ENCODE measurements at regions not wholly inside any gene's neighbourhood (a gene's known extent, or its start where the extent isn't known, plus 50 kb on each side); places are given as distances from the start of the nearest gene placed in this dataset.
A peak's percentile ranks its signal among the peaks of the same experiment; 100 is the strongest.

DNA sequence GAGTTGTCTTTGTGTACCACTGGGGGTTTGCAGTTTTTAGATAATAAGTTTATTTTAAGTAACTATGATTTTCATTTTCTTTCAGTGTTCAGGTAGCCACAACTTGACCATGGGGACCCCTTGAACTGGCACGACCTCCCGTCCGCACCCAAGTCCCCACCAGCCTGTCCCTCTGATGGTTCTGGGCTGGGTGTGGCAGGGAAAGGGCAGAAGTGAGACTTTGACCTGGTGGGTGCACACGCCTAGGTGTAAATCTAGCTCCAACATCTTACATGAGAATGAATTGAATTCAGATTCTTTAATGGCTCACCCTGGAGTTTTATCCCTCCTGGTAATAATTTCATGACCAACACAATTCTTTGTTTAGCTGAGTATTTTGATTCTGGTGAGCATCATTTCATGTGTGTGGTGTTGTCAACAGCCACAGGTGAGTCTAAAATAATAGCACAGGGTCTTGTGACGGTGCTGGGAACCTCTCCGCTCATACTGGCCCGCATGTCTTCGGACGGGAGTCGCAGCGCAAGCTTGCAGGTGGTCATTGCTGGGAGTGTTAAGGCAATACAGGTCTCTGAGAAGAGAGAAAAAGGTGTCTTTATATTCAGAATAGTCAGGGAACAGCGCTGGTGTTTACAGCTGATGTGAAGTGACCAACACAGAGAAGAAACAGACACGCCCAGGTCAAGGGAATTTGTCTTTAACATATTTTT lies 50.8 kb upstream of the POFUT2 start:
- Mint-ChIP-seq H3K9me3 (no peaks in the 10 kb centered on the region), H3K36me3 (ENCODE audit: low read depth) (no peaks in the 10 kb centered on the region), H3K27me3 (peaks cover 8% of the 10 kb centered on the region), H3K4me3 (no peak overlapping the region), H3K4me1 (ENCODE audit: low read depth) (no peaks in the 10 kb centered on the region), H3K27ac (no peak overlapping the region)

DNA sequence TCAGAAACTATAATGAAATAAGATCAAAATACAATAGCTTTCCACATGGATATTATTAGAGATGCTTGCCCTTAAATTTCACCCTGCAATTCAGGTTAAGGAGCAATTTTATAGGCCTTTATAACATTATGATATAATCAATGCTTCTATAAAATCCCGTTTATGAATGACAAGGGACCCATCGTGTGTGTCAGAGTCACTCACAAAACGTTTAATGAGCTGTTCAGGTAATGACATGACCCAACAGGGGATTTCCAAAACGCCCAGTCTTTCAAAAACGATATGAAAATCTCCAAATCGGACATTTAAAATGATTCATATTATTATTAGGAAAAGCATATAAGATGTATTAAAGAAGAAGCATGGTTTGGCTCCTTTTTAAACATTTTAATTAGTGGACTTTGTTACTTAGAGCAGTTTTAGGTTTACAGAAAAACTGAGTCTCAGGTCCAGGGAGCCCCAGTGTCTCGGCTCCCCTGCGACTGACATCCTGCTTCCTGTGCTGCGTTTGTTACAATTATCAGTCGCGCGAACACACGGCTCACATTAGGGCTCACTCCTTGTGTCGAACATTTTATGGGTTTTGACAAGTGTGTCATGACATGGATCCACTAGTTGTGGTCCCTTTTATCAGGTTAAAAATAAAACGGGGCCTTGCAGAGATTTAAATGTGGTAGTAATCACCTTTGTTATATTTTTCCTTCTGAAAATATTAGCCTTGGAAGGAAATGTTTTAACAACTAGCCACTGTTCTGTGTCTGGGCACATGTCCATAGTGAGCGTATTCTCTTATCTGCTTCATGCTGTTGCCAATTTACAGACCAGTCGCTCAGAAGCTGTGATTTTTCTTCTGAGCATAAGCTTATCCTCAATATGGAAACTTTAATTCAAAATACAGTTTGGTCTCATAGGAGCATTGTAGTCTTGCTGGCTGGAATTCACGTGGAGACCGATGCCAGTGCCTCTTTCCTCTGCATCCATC lies 52.0 kb upstream of the POFUT2 start:
- Mint-ChIP-seq H3K4me3 (no peak overlapping the region), H3K9me3 (no peaks in the 10 kb centered on the region), H3K27me3 (peaks cover 8% of the 10 kb centered on the region), H3K4me1 (ENCODE audit: low read depth) (no peaks in the 10 kb centered on the region), H3K27ac (no peak overlapping the region), H3K36me3 (ENCODE audit: low read depth) (no peaks in the 10 kb centered on the region)

DNA sequence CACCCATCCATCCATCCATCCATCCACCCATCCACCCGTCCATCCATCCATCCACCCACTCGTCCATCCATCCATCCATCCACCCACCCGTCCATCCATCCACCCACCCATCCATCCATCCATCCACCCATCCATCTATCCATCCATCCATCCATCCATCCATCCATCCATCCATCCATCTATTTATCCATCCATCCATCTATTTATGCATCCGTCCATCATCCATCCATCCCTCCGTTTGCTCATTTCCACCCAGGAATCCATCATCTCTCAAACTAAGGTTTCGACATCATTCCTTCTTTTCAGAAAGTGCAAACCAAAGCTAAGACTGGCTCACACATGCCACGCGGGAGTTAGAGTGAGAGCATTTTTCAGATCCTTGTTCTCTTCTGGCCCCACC lies 52.8 kb upstream of the POFUT2 start:
- no peak overlapping the region for H3K4me3 Mint-ChIP-seq
- no peaks in the 10 kb centered on the region for H3K9me3 Mint-ChIP-seq
- H3K27me3 Mint-ChIP-seq, result peaks cover 8% of the 10 kb centered on the region
- H3K27ac Mint-ChIP-seq, result no peak overlapping the region
- no peaks in the 10 kb centered on the region for H3K36me3 Mint-ChIP-seq (ENCODE audit: low read depth)
- no peaks in the 10 kb centered on the region for H3K4me1 Mint-ChIP-seq (ENCODE audit: low read depth)

DNA sequence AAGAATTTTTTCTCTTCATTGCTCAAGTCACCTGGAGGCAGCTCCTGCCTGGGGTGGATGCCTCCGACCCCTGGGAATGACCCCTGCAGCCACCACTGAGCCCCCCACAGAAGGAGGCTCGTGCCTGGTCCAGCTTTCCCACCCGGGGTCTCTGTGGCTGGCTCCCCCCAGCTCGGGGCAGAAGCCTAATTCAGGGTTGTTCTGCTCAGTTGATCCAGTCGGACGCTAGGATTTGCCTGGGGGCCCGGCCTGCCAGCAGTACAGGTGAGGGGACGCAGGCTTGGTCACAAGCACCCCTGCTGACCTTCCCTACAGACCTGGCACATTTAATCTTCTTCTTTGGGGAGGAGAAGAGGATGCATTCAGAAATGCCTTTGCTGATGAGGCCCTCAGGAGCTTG lies 53.6 kb upstream of the POFUT2 start:
- Mint-ChIP-seq H3K36me3 (ENCODE audit: low read depth) (no peaks in the 10 kb centered on the region), H3K4me3 (no peak overlapping the region), H3K27ac (no peak overlapping the region), H3K9me3 (no peaks in the 10 kb centered on the region), H3K4me1 (ENCODE audit: low read depth) (no peaks in the 10 kb centered on the region), H3K27me3 (peaks cover 8% of the 10 kb centered on the region)

DNA sequence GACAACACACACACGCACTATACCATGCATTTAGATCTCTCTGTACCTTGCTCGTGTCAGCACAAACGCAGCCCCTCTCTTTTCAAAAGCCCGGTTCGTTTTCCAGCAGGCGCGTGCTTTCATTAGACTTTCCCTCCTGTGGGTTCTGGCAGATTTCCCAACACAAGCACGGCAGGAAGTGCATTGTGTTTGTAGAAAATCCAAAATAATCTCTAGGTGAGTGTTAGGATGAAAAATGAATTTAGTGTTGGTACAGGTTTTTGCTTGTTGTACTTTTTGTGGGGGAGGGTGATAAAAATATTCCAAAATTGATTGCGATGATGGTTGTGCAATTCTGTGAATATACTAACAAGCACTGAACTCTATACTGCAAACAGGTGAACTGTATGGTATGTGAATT lies 54.1 kb upstream of the POFUT2 start:
- no peak overlapping the region for H3K27ac Mint-ChIP-seq
- H3K4me3 Mint-ChIP-seq, result no peak overlapping the region
- no peaks in the 10 kb centered on the region for H3K36me3 Mint-ChIP-seq (ENCODE audit: low read depth)
- no peaks in the 10 kb centered on the region for H3K9me3 Mint-ChIP-seq
- no peaks in the 10 kb centered on the region for H3K4me1 Mint-ChIP-seq (ENCODE audit: low read depth)
- peaks cover 8% of the 10 kb centered on the region for H3K27me3 Mint-ChIP-seq

DNA sequence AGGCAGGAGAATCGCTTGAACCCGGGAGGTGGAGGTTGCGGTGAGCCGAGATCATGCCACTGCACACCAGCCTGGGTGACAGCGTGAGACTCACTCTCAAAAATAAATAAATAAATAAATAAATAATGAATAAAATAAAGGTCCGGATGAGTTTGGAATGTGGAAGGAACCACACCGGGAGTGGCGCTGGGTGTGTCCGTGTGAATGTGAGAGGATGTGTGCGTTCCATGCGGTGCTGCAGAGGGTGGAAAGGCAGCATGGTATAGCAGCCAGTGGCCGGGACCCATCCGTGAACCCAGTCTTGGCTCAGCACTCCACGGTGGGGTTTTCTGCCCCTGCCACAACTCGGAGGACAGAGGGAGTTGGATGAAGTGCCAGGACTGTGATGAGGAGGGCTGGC lies 56.2 kb upstream of the POFUT2 start:
- Mint-ChIP-seq H3K4me1 (ENCODE audit: low read depth) (no peaks in the 10 kb centered on the region), H3K4me3 (no peak overlapping the region), H3K36me3 (ENCODE audit: low read depth) (no peaks in the 10 kb centered on the region), H3K9me3 (no peaks in the 10 kb centered on the region), H3K27me3 (peaks cover 8% of the 10 kb centered on the region), H3K27ac (no peak overlapping the region)

DNA sequence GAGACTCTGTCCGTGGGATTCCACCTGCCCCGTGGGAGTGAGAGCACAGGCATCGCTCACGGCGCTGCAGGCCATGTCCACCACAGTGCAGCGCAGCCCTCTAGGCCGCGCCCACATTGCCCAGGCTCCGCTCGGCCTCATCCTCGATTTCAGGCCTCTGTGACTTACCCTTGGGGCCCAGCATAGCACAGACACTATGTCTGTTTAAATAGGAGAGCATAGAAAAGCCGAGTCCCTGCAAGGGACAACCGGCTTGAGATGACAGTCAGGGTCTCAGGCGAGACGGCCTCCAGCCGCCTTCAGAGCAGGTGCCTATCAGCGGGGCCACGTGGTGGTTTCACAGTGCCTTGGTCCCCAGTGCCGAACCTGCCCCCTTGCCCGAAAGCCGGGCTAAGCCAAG lies 56.9 kb upstream of the POFUT2 start:
- Mint-ChIP-seq H3K27ac (no peak overlapping the region), H3K4me3 (no peak overlapping the region), H3K9me3 (no peaks in the 10 kb centered on the region), H3K27me3 (peaks cover 8% of the 10 kb centered on the region), H3K36me3 (ENCODE audit: low read depth) (no peaks in the 10 kb centered on the region), H3K4me1 (ENCODE audit: low read depth) (no peaks in the 10 kb centered on the region)

DNA sequence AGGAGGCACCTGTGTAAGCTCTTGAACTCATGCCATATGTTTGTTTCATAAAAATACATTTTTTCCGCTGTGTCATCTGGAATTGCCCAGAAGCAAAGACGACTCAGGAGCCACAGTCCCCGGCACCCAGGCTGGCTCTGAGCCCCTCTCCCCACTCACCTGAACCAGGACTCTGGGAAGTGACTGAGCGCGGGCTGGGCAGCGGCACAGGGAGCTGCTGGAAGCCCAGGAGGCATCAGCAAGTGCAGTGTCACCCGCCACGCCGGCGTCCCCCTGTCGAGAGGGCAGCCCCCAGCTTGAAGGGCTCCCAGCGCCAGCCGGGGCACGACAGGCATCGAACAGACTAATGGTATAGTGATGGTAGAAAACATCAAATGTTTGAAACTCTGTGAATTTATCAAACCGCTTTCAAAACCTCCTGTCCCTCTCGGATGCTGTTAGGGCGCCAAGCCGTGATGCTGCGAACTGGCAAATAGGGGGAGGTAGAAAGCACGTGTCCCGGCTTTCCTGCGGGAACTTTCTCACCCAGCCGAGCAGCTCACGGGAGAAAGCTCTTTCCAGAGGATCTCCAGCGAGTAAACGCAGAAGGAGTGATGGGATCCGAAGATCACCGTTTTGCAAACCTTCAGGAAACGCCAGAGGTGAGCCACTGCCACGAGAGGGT lies 57.8 kb upstream of the COL18A1 start:
- H3K27me3 Mint-ChIP-seq, result peaks cover 4% of the 10 kb centered on the region
- H3K9me3 Mint-ChIP-seq, result no peaks in the 10 kb centered on the region
- no peak overlapping the region for H3K27ac Mint-ChIP-seq
- H3K4me3 Mint-ChIP-seq, result no peak overlapping the region
- no peaks in the 10 kb centered on the region for H3K4me1 Mint-ChIP-seq (ENCODE audit: low read depth)
- no peaks in the 10 kb centered on the region for H3K36me3 Mint-ChIP-seq (ENCODE audit: low read depth)

DNA sequence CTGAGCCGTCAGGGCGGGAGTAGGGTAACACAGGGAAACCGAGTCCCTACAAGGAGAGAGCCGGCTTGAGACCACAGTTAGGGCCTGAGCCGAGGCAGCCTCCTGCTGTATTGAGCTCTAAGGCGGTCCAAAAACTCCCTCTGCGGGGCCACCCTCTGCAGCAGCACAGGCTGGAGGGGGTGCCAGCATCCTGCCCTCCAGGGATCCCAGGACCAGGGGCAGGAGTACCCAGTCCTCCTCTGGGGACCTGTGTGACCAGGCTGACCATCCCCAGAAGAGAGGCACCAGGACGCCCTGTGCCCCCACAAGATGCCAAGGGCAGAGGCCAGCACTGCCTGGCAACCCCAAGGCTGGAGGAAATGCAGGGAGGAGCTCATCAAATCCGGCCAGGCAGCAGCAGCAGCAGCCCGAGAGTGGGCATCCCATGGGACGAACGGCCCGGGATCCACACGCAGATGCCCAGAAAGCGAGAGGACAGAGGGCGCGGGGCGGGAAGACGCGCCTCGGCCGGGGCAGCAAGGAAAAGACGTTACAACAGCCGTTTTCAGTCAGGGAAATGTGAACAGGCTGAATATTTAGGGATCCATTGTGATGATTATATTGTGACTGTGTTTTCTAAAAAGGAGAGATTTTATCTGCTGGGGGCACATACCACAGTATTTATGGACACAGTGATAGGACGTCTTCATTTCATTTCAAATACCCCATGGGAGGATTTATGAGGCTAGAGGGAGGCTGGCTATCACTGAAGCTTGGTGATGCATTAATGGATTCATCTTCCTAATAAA lies 57.1 kb upstream of the COL18A1 start:
- no peaks in the 10 kb centered on the region for H3K36me3 Mint-ChIP-seq (ENCODE audit: low read depth)
- H3K9me3 Mint-ChIP-seq, result no peaks in the 10 kb centered on the region
- peaks cover 4% of the 10 kb centered on the region for H3K27me3 Mint-ChIP-seq
- no peaks in the 10 kb centered on the region for H3K4me1 Mint-ChIP-seq (ENCODE audit: low read depth)
- H3K27ac Mint-ChIP-seq, result no peak overlapping the region
- no peak overlapping the region for H3K4me3 Mint-ChIP-seq

DNA sequence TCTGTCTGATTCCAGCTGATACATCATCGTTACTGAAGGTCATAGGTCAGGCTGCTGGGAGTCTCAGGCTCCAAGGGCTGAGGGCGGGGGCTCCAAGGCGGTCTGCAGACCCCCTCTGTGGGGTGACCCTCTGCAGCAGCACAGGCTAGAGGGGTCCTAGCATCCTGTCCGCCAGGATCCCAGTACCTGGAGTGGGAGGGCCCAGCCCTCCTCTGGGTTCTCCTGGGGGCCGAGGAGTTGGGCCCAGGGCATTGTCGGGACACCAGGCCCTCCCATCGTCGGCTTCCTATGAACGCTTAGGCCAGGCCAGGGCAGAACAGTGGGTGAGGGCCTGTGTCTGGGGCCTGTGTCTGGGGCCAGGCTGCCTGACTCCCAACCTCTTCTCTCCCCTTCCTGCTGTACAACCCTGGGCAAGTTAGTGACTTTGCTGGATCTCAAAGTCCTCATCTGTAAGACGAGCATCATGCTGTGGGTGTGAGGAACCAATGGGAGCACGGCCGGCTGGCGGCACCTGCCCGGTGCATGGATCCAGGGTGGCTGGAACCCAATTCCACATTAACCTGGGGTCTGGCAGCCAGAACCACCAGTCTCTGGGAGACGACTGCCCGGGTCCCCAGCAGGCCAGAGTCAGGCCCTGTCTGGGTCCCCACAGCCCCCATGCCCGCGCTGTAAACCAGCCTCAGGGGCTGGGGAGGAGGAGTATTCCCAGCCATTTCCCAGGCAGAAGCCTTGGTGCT lies 56.2 kb upstream of the COL18A1 start:
- Mint-ChIP-seq H3K27ac (no peak overlapping the region), H3K36me3 (ENCODE audit: low read depth) (no peaks in the 10 kb centered on the region)

DNA sequence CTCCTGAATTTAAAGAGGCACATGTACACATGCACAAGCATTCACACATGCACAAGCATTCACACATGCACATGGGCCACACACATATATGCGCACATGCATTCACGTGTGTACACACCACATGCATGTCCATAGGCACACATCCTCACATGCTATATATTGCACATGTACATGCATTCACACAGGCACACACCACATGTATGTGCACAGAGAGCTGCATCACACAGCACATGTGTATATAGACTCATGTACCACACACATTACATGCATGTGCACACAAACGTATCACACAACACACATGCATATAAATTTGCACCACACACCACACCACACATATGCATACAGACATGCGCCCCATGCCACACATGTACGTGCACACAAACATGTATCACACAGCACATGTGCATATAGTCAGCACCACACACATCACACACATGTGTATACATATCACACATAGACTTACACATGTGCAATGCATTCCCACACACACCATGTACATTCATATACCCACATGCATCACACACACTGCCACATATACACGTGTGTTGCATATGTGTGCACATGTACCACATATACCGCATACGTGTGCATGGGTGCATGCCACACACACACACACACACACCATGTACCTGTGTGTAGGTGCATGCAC lies 54.6 kb upstream of the COL18A1 start:
- H3K27me3 Mint-ChIP-seq, result peaks cover 4% of the 10 kb centered on the region
- no peak overlapping the region for H3K4me3 Mint-ChIP-seq
- H3K9me3 Mint-ChIP-seq, result no peaks in the 10 kb centered on the region
- no peaks in the 10 kb centered on the region for H3K36me3 Mint-ChIP-seq (ENCODE audit: low read depth)
- no peaks in the 10 kb centered on the region for H3K4me1 Mint-ChIP-seq (ENCODE audit: low read depth)
- H3K27ac Mint-ChIP-seq, result peak overlapping the region; percentile 72

More for the DNA sequence above, 56.2 kb upstream of the COL18A1 start:
- Mint-ChIP-seq H3K4me1 (ENCODE audit: low read depth) (no peaks in the 10 kb centered on the region), H3K4me3 (no peak overlapping the region), H3K27me3 (peaks cover 4% of the 10 kb centered on the region), H3K9me3 (no peaks in the 10 kb centered on the region)

DNA sequence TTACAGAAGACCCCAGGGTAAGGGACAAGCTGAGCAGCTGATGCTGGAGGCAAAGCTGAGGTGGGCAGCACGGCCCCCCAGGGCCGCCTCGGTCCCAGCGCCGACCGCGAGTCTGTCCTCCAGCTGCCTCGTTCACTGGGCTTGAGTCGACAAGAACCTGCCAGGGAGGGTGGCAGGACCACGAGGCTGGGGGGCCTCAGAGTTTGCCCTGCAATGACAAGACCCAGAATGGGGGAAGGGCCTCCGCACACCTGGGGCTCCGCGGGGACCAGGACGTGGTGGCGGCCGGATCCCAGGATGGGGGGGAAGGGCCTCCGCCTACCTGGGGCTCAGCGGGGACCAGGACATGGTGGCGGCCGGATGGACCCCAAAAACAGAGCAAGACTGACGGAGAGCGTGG lies 53.9 kb upstream of the COL18A1 start:
- no peak overlapping the region for H3K4me3 Mint-ChIP-seq
- peaks cover 10% of the 10 kb centered on the region for H3K27me3 Mint-ChIP-seq
- H3K36me3 Mint-ChIP-seq (ENCODE audit: low read depth), result no peaks in the 10 kb centered on the region
- H3K27ac Mint-ChIP-seq, result no peak overlapping the region
- H3K4me1 Mint-ChIP-seq (ENCODE audit: low read depth), result peaks cover 4% of the 10 kb centered on the region
- no peaks in the 10 kb centered on the region for H3K9me3 Mint-ChIP-seq

DNA sequence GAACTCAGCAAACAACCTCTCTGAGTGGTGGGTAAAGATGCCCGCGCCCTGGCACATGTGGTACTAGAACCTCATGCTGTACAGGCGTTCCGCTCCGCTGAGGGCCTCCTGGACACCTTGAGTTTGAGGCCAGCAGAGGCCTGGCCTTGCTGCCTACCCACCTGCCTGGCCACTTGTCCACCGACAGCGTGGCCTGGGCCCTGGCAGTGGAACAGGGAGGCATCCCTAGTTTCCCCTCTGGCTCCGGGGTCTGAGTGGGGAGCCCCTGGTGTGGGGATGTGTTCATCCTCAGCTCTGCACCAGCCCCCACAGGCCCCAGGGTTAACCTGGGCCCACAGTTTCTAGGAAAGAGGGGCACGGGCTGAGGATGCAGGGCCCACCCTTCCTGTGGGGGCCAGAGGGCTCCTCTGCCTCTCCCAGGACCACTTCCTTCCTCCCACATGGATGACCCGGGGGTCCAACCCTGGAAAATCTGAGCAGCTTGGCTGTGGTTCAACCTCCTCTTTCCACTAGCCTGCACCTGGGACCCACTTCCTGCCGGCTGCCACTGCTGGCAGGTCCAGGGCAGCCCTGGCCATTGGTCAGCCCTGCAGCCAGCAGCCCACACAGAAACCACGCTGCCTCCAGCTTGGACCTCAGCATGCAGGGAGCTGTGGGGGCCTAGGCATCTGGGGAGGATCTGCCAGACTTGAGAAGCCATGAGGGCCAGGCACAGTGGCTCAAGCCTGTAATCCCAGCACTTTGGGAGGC lies 53.3 kb upstream of the COL18A1 start:
- Mint-ChIP-seq H3K36me3 (ENCODE audit: low read depth) (no peaks in the 10 kb centered on the region), H3K27me3 (peaks cover 13% of the 10 kb centered on the region), H3K27ac (no peak overlapping the region), H3K9me3 (no peaks in the 10 kb centered on the region), H3K4me3 (no peak overlapping the region), H3K4me1 (ENCODE audit: low read depth) (peaks cover 4% of the 10 kb centered on the region)
